Muscle layer of colon (tissue), 2 donors: ENCODE measurements at regions not wholly inside any gene's neighbourhood (a gene's known extent, or its start where the extent isn't known, plus 50 kb on each side); places are given as distances from the start of the nearest gene placed in this dataset.

Experiments used
- H3K27ac ChIP-seq: one replicate; pipeline ENCODE4 v1.7.0; 2013; ENCODE audit warnings: low read depth, mild to moderate bottlenecking, low read length, moderate library complexity
- H3K27me3 ChIP-seq, 2 donors: one replicate each; pipeline ENCODE4 v1.7.0; 2013; ENCODE audit warnings: low read length in 2 of 2, mild to moderate bottlenecking in 2 of 2; ENCODE audit not compliant: insufficient read depth in 2 of 2, control insufficient read depth in 1 of 2
- H3K36me3 ChIP-seq: one replicate; pipeline ENCODE4 v1.7.0; 2013; ENCODE audit warnings: mild to moderate bottlenecking, low read length; ENCODE audit not compliant: insufficient read depth
- H3K4me1 ChIP-seq: one replicate; pipeline ENCODE4 v1.7.0; 2013; ENCODE audit warnings: mild to moderate bottlenecking, low read length; ENCODE audit not compliant: insufficient read depth
- H3K4me3 ChIP-seq, 2 donors: one replicate each; pipeline ENCODE4 v1.7.0; 2013; ENCODE audit warnings: low read length in 2 of 2, low read depth in 1 of 2, mild to moderate bottlenecking in 1 of 2, moderate library complexity in 1 of 2
- H3K9ac ChIP-seq: one replicate; pipeline ENCODE4 v1.7.0; 2013; ENCODE audit warnings: low read length
- H3K9me3 ChIP-seq: one replicate; pipeline ENCODE4 v1.7.0; 2013; ENCODE audit warnings: mild to moderate bottlenecking, low read length
- donor health status: abdominal sarcoma.
- donor health status: Adenocarcinoma of cecum.

DNA sequence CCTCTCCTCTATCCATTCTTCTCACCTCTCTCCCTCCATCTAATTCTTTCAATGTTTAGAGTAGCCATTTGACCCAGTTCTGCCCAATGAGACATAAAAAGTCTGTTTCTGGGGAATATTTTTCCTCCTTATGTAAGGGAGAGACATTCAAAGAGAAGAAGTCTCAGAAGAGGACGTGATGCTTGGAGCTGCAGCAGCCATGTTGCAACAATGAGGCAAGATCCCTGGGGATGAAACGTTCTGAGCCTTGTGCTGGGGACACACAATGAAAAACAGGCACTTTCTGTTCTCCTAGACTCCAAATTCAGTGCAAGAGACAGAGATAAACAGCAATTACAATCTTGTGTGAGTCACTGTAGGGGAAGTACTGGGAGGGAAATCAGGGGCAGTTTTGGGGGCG, 130.8 kb downstream of the FOXL1 start:
- Histone ChIP-seq H3K9ac (no peak overlapping the region), H3K4me1 (no peaks in the 10 kb centered on the region), H3K27me3 (peaks cover 0 to 11% of the 10 kb centered on the region in 2 donors), H3K4me3 (no peak overlapping the region), H3K36me3 (no peaks in the 10 kb centered on the region), H3K27ac (no peak overlapping the region), H3K9me3 (no peaks in the 10 kb centered on the region)

DNA sequence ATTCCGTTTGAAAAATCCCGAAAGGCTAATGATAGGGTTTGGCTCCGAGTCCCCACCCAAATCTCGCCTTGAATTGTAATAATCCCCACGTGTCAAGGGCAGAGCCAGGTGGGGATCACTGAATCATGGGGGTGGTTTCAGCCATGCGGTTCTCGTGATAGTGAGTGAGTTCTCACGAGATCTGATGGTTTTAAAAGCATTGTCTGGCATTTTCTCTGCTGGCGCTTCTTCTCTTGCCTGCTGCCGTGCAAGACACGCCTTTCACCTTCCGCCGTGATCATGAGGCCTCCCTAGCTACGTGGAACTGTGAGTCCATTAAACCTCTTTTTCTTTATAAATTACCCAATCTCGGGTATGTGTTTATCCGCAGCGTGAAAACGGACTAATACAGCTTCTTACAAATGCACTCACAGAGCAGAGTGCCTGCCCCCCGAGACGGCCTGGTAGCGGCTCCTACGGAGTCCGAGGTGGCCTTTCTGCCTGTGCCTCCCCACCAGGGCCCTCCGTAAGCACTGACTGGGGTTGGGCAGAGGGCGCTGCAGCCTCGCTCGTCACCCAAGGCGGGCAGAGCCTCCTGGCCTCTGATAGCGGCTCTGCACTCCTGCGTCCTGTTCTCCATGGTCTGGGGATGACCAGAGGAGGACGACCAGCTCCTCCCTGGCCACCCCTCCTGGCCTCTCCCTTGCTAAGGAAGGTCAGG, 131.7 kb downstream of the FOXL1 start:
- no peaks in the 10 kb centered on the region for H3K36me3 ChIP-seq
- H3K9me3 ChIP-seq = no peaks in the 10 kb centered on the region
- H3K27ac ChIP-seq = no peak overlapping the region
- peaks cover 0 to 11% of the 10 kb centered on the region in 2 donors for H3K27me3 ChIP-seq
- no peak overlapping the region for H3K4me3 ChIP-seq
- H3K9ac ChIP-seq = no peak overlapping the region
- no peaks in the 10 kb centered on the region for H3K4me1 ChIP-seq

DNA sequence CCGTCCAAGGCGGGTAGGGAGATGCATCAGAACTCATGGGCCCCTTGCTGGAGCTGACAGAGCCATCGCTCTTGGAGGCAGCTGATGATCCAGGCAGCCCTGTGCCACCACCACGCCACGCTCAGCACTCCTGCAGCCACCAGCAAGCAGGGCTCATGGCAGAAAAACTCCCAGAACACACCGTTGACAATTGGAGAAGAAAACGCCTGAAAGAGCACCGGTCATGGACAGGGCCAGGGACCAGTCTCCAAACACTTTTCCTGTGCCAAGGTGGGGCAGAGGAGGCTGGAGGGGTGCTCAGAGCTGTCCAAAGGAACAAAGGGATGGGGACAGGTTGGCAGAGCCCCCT, 132.2 kb downstream of the FOXL1 start:
- no peaks in the 10 kb centered on the region for H3K9me3 ChIP-seq
- no peak overlapping the region for H3K9ac ChIP-seq
- H3K4me1 ChIP-seq = no peaks in the 10 kb centered on the region
- H3K4me3 ChIP-seq = no peak overlapping the region
- peaks cover 0 to 11% of the 10 kb centered on the region in 2 donors for H3K27me3 ChIP-seq
- H3K27ac ChIP-seq = no peak overlapping the region
- no peaks in the 10 kb centered on the region for H3K36me3 ChIP-seq

DNA sequence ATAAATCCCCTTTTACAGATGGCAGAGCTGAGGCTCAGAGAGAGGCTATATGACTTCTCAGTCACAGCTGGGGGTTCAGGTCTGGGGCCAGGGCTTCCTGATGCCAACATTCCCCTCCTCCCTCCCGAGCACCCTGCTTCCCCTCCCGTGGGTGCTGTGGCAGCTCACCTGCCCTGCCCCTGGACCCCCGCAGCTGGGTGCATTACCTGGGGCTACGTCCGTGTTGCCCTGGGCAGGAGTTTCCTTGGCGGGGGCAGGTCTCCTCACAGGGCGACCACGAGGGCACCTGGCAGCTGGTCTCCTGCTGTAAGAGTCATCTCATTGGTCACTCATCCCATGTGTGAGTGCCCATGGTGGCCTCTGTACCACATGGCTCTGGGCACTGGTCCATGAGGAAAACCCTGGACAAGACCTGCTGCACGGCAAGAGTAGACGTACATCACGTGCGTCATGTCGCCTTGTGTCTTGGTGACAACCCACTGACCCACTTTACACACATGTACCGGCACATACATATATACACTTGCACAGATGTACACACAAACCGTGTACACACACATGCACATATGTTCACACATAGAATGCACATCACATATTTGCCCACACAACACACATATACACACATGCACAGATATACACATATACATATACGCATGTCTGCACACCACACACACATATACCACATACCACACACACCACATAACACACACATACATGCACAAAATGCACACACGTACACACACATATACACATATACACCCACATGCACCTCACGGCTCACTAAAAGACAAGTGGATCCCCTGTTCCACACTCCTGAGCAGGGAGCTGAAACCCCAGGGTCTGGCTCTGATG, 134.0 kb downstream of the FOXL1 start:
- H3K27ac ChIP-seq = no peak overlapping the region
- H3K4me3 ChIP-seq = no peak overlapping the region
- H3K9me3 ChIP-seq = no peaks in the 10 kb centered on the region
- peaks cover 0 to 11% of the 10 kb centered on the region in 2 donors for H3K27me3 ChIP-seq
- no peak overlapping the region for H3K9ac ChIP-seq
- H3K36me3 ChIP-seq = no peaks in the 10 kb centered on the region
- H3K4me1 ChIP-seq = no peaks in the 10 kb centered on the region

DNA sequence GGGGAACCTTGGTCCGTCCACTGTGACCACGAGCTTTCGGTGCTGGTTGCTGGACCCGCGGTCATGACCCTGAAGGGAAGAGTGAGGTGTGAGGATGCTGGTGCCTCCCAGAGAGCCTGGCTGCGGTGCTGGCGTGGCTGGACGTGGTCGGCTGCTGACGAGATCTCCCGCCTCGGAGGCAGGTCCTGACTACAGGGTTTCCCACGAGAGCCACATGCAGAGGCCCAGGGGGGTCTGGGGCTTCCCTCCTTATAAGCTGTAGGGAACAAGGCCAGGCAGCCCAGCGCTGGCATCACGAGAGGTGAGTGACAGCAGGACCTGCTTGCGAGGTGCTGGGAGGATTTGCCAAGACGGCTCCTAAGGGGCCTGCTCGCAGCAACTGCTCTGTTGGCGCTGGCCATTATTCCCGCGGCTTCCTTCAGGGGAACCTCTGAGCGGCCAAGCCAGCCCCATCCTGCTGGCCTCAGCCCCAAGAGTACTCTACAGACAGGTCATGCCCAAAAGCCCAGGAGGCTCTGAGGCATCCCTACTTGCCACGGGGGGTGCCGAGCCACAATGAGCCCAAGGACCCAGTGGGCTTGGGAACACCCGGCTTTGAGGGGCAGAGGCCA, 134.8 kb downstream of the FOXL1 start:
- Histone ChIP-seq H3K27me3 (peaks cover 0 to 17% of the 10 kb centered on the region in 2 donors), H3K9ac (no peak overlapping the region), H3K4me1 (no peaks in the 10 kb centered on the region), H3K4me3 (no peak overlapping the region), H3K27ac (no peak overlapping the region), H3K9me3 (no peaks in the 10 kb centered on the region), H3K36me3 (no peaks in the 10 kb centered on the region)

DNA sequence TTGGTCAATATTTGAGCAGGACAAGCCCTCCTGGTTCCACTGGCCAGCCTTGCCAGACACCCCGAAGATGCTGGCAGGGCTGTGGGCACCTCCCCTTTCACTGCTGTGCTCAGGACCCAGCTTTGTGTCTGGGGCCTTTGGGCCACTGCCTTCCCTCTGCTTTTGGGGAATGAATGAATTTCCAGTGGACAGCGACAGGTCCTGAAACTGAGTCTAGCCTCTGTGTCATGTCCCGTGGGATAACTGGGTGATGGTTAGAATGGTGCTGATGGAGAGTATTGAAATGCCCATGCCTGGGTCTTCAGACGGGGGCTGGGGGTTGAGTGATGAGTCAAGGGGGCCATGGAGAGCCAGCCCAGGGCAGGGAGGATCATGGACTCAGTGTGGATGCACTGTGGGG, 135.8 kb downstream of the FOXL1 start:
- no peaks in the 10 kb centered on the region for H3K9me3 ChIP-seq
- no peak overlapping the region for H3K4me3 ChIP-seq
- H3K27ac ChIP-seq = no peak overlapping the region
- H3K9ac ChIP-seq = no peak overlapping the region
- H3K4me1 ChIP-seq = no peaks in the 10 kb centered on the region
- H3K36me3 ChIP-seq = no peaks in the 10 kb centered on the region
- peaks cover 0 to 15% of the 10 kb centered on the region in 2 donors for H3K27me3 ChIP-seq

DNA sequence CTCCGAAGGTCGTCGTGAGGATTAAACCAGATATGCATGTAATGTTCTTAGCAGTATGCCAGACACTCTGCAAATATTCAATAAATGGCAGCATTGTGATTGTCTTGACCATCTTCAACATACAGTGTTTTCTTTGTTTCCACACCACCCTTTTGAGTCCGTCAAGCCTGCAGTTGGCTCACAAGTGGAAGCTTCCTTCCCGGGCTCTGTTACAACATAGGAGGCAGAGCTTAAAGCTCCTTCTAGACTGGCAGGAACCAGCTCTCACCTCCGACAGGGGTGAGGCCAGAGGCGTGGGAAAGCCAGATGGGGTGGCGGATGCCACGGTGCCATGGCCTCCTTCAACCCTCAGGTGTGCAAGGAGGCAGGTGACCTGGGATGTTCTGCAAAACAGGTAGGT, 138.3 kb downstream of the FOXL1 start:
- Histone ChIP-seq H3K9ac (no peak overlapping the region), H3K9me3 (no peaks in the 10 kb centered on the region), H3K4me3 (no peak overlapping the region), H3K4me1 (no peaks in the 10 kb centered on the region), H3K27me3 (peaks cover 0 to 8% of the 10 kb centered on the region in 2 donors), H3K36me3 (no peaks in the 10 kb centered on the region), H3K27ac (no peak overlapping the region)

DNA sequence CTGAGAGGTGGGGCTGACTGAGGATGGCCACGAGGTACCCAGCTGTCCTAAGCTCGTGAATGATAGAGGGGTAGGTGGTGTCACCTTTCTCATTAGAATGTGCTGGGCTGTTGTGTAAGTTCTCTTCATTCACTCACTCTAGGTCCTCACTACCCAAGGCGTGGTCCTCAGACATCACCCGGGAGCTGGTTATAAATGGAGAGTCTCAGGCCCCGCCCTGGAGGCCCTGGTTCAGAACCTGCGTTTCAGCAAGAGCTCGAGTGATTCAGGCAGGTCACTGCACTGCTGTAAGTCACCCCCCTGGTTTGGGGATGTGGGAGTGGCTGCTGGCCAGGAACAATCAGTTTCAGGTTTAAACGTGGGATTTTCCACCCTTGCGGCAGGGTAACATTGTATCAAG, 139.8 kb downstream of the FOXL1 start:
- Histone ChIP-seq H3K27me3 (peaks cover 0 to 8% of the 10 kb centered on the region in 2 donors), H3K36me3 (no peaks in the 10 kb centered on the region), H3K4me3 (no peak overlapping the region), H3K9me3 (no peaks in the 10 kb centered on the region), H3K9ac (no peak overlapping the region), H3K4me1 (no peaks in the 10 kb centered on the region), H3K27ac (no peak overlapping the region)

DNA sequence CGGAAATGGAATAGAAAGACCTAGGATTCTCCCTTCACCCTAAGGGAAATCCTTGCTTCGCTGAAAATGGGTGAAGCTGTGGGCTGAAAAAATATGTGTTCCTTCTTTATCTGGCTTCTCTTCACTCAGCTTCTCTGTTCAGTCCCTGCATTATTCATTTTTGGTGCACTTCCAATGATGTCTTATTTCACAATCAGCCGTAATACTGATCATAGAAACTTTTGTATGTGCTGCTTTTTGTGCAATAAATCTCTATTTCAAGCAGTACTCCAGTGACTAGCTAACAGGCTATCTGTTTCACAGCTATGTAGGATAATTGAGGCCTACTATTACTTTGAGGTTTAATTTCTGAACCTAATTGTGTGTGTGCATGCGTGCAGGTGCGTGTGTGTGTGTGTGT, 144.6 kb downstream of the FOXL1 start:
- Histone ChIP-seq H3K4me1 (no peaks in the 10 kb centered on the region), H3K36me3 (no peaks in the 10 kb centered on the region), H3K9me3 (no peaks in the 10 kb centered on the region), H3K27me3 (peaks cover 0 to 3% of the 10 kb centered on the region in 2 donors), H3K9ac (no peak overlapping the region), H3K27ac (no peak overlapping the region), H3K4me3 (no peak overlapping the region)

DNA sequence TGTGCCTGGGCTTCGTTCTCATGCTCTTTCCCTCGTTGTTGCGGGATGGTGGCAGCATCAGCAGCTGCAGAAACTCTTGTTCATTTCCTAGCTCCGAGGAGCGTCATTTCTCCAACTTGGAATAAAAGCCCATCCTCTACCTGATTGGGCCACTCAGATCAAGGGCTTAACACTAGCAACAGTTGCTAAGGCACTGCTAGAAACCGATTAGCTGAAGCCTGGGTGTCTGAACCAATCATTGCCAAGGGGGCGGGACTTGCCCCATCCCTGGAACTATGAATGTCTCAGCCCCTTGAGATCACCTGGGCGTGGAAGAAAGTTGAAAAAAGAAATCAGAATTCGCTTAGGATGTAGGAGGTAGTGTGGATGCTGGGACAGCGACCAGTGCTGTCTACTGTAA, 145.3 kb downstream of the FOXL1 start:
- Histone ChIP-seq H3K9ac (no peak overlapping the region), H3K4me3 (no peak overlapping the region), H3K36me3 (no peaks in the 10 kb centered on the region), H3K27me3 (no peaks in the 10 kb centered on the region), H3K27ac (no peak overlapping the region), H3K9me3 (no peaks in the 10 kb centered on the region), H3K4me1 (no peaks in the 10 kb centered on the region)

DNA sequence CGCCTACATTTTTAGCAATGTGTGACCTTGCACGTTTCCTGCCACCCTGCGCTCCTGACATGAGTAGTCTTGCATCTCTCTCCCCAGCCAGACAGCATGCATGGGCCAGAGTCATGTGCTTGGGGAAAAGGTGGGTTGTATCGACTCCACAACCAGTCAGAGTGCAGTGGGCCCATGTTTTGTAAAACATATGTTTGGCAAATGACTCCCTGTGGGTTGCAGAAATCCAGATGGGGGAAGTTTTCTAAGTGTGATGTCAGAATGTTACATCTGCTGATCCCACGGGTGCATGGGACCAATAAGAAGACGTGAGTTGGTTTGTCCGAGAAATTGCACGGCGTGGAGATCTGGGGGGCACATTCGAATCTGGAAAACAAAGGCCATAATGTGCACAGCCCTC, 147.1 kb downstream of the FOXL1 start:
- no peaks in the 10 kb centered on the region for H3K4me1 ChIP-seq
- no peak overlapping the region for H3K4me3 ChIP-seq
- H3K27me3 ChIP-seq = no peaks in the 10 kb centered on the region
- H3K9ac ChIP-seq = no peak overlapping the region
- no peaks in the 10 kb centered on the region for H3K9me3 ChIP-seq
- no peaks in the 10 kb centered on the region for H3K36me3 ChIP-seq
- no peak overlapping the region for H3K27ac ChIP-seq
